Lower lobe of right lung (tissue), 2 donors: ENCODE measurements at regions not wholly inside any gene's neighbourhood (a gene's known extent, or its start where the extent isn't known, plus 50 kb on each side); places are given as distances from the start of the nearest gene placed in this dataset.
"Not testable (repeated sequence)": the region's sequence is repeated elsewhere in the genome, so short reads cannot be mapped to it uniquely, and the experiment has no call there.

Experiments used
- ATAC-seq, 2 donors: fragments of 200-7000 bp; cut with Tn5 transposase; one replicate each; pipeline ENCODE4 v1.9.1; 2020 to 2022; ENCODE audit warnings: mild to moderate bottlenecking in 2 of 2, moderate library complexity in 2 of 2
- DNase-seq: peaks from one replicate; pipeline ENCODE4 v3.0.0-alpha.2; 2020
- H3K27ac ChIP-seq: fragments of 200-600 bp; one replicate; pipeline ENCODE4 v1.8.0; 2022
- H3K27me3 ChIP-seq: fragments of 200-600 bp; one replicate; pipeline ENCODE4 v1.8.0; 2022; ENCODE audit warnings: low read depth
- H3K36me3 ChIP-seq: fragments of 200-600 bp; one replicate; pipeline ENCODE4 v1.8.0; 2022; ENCODE audit warnings: mild to moderate bottlenecking
- H3K4me1 ChIP-seq: fragments of 200-600 bp; one replicate; pipeline ENCODE4 v1.8.0; 2022
- H3K4me3 ChIP-seq: fragments of 200-600 bp; one replicate; pipeline ENCODE4 v1.8.0; 2022; ENCODE audit warnings: mild to moderate bottlenecking
- H3K9me3 ChIP-seq: fragments of 200-600 bp; one replicate; pipeline ENCODE4 v1.8.0; 2022
- CTCF ChIP-seq: fragments of 200-600 bp; IDR thresholded peaks from one replicate; pipeline ENCODE4 v1.8.0; 2022; ENCODE audit warnings: antibody characterized with exemption, mild to moderate bottlenecking
- intact Hi-C: fragments of 100-400 bp; cut with DNase I; formaldehyde crosslinking; loops from one replicate; pipeline ENCODE4 v1.11.0; 2022
- donor health status: DM: no; HTN: yes; CAD: no; lungs with severe emphysema.

GRCh38 chr9:25017779-25018178 lies 472.1 kb upstream of the IZUMO3 start:
- Histone ChIP-seq H3K36me3 (no peaks in the 10 kb centered on the region), H3K4me3 (no peak overlapping the region), H3K4me1 (no peaks in the 10 kb centered on the region), H3K9me3 (peaks cover 6% of the 10 kb centered on the region), H3K27me3 (no peaks in the 10 kb centered on the region), H3K27ac (no peak overlapping the region)
- TF ChIP-seq CTCF: no peak
- DNase-seq (no peak), ATAC-seq (no peak)
- intact Hi-C loops: no loop called here

GRCh38 chr9:25010027-25010662 lies 464.4 kb upstream of the IZUMO3 start:
- intact Hi-C loops: no loop called here
- ATAC-seq (no peak), DNase-seq (no peak)
- Histone ChIP-seq H3K27ac (no peak overlapping the region), H3K4me1 (no peaks in the 10 kb centered on the region), H3K36me3 (no peaks in the 10 kb centered on the region), H3K27me3 (no peaks in the 10 kb centered on the region), H3K4me3 (no peak overlapping the region), H3K9me3 (no peaks in the 10 kb centered on the region)
- no peak for TF ChIP-seq CTCF

- no peaks in the 10 kb centered on the region for H3K9me3 ChIP-seq
- no peak overlapping the region for H3K4me3 ChIP-seq
- TF ChIP-seq CTCF: no peak
- DNase-seq (no peak), ATAC-seq (peak in 1 of 2 donors; percentile 19)
- no peaks in the 10 kb centered on the region for H3K36me3 ChIP-seq
- no peaks in the 10 kb centered on the region for H3K27me3 ChIP-seq
- no peaks in the 10 kb centered on the region for H3K4me1 ChIP-seq
- intact Hi-C loops: no loop called here
- no peak overlapping the region for H3K27ac ChIP-seq
Measured at GRCh38 chr9:25003686-25004085, 458.0 kb upstream of the IZUMO3 start.

- intact Hi-C loops: no loop called here
- Histone ChIP-seq H3K4me3 (no peak overlapping the region), H3K36me3 (no peaks in the 10 kb centered on the region), H3K27ac (no peak overlapping the region), H3K27me3 (no peaks in the 10 kb centered on the region), H3K4me1 (no peaks in the 10 kb centered on the region), H3K9me3 (no peaks in the 10 kb centered on the region)
- TF ChIP-seq CTCF: no peak
- no peak for DNase-seq
- ATAC-seq: no peak
Measured at GRCh38 chr9:24986331-24986730, 440.6 kb upstream of the IZUMO3 start.

GRCh38 chr9:24970780-24971179 lies 425.1 kb upstream of the IZUMO3 start:
- ATAC-seq, DNase-seq, intact Hi-C loops, H3K9me3 ChIP-seq, H3K4me3 ChIP-seq, H3K36me3 ChIP-seq, H3K27me3 ChIP-seq, H3K27ac ChIP-seq, H3K4me1 ChIP-seq: not testable (repeated sequence)

GRCh38 chr9:24961762-24962161 lies 416.1 kb upstream of the IZUMO3 start:
- intact Hi-C loops: no loop called here
- Histone ChIP-seq H3K4me3 (no peak overlapping the region), H3K27ac (no peak overlapping the region), H3K4me1 (no peaks in the 10 kb centered on the region), H3K27me3 (no peaks in the 10 kb centered on the region), H3K36me3 (no peaks in the 10 kb centered on the region), H3K9me3 (no peaks in the 10 kb centered on the region)
- no peak for TF ChIP-seq CTCF
- DNase-seq (no peak), ATAC-seq (no peak)
